ENCODE measurements at regions not wholly inside any gene's neighbourhood (a gene's known extent, or its start where the extent isn't known, plus 50 kb on each side); places are given as distances from the start of the nearest gene placed in this dataset.

GRCh38 chr17:72188801-72189200, 68.0 kb downstream of the SOX9 start:
- intact Hi-C loops (cut with DNase I, micrococcal nuclease) = no loop called here
- H3K4me1 Mint-ChIP-seq (ENCODE audit: low read depth) = no peaks in the 10 kb centered on the region
- no peak for ATAC-seq (ENCODE audit: poor library complexity)

GRCh38 chr17:72189768-72190593, 69.2 kb downstream of the SOX9 start:
- Mint-ChIP-seq H3K27me3 (no peaks in the 10 kb centered on the region), H3K36me3 (ENCODE audit: low read depth) (no peaks in the 10 kb centered on the region), H3K9me3 (peaks cover 2% of the 10 kb centered on the region), H3K4me1 (ENCODE audit: low read depth) (no peaks in the 10 kb centered on the region), H3K4me3 (no peak overlapping the region), H3K27ac (no peak overlapping the region)
- no peaks in the 10 kb centered on the region for H3K27me3 ChIP-seq (ENCODE audit: control insufficient read depth in 1 of 2, insufficient read depth in 2 of 2, low read length in 2 of 2)
- DNase-seq = no peak
- no peak for ATAC-seq (ENCODE audit: poor library complexity)
- intact Hi-C loops (cut with DNase I, micrococcal nuclease) = no loop called here
- no peak for TF ChIP-seq CTCF (IDR thresholded peaks at IDR 0.05)
- ChIA-PET CTCF (interaction anchor here (0.6 kb wide), 1 partner anchor 11 kb away, joined by 3 read pairs; no protein-coding TSS in a partner anchor), POLR2A (no interaction called here)
- peaks cover 0 to 26% of the 10 kb centered on the region in 2 experiments for H3K9me3 ChIP-seq (ENCODE audit: control insufficient read depth in 1 of 2, insufficient read depth in 1 of 2, low read length in 2 of 2)
- no peak overlapping the region for H3K27ac ChIP-seq (ENCODE audit: low read depth in 1 of 2, low read length in 2 of 2)
- no peak overlapping the region for H3K4me3 ChIP-seq (ENCODE audit: low read length)
- H3K36me3 ChIP-seq (ENCODE audit: insufficient read depth, low read length) = no peaks in the 10 kb centered on the region
- H3K4me1 ChIP-seq (ENCODE audit: insufficient read depth, low read length) = no peaks in the 10 kb centered on the region

More at GRCh38 chr17:72188801-72189200, 68.0 kb downstream of the SOX9 start:
- H3K4me3 ChIP-seq (ENCODE audit: low read length) = no peak overlapping the region
- H3K27me3 Mint-ChIP-seq = no peaks in the 10 kb centered on the region
- no peaks in the 10 kb centered on the region for H3K4me1 ChIP-seq (ENCODE audit: insufficient read depth, low read length)
- no peak overlapping the region for H3K4me3 Mint-ChIP-seq
- H3K36me3 Mint-ChIP-seq (ENCODE audit: low read depth) = no peaks in the 10 kb centered on the region
- no peak overlapping the region for H3K27ac ChIP-seq (ENCODE audit: low read depth in 1 of 2, low read length in 2 of 2)
- no peak for DNase-seq
- no peaks in the 10 kb centered on the region for H3K27me3 ChIP-seq (ENCODE audit: control insufficient read depth in 1 of 2, insufficient read depth in 2 of 2, low read length in 2 of 2)
- no peaks in the 10 kb centered on the region for H3K36me3 ChIP-seq (ENCODE audit: insufficient read depth, low read length)
- ChIA-PET CTCF (no interaction called here), POLR2A (no interaction called here)
- H3K9me3 Mint-ChIP-seq = peaks cover 2% of the 10 kb centered on the region
- TF ChIP-seq CTCF (IDR thresholded peaks at IDR 0.05) = no peak
- no peak overlapping the region for H3K27ac Mint-ChIP-seq
- peaks cover 0 to 30% of the 10 kb centered on the region in 2 experiments for H3K9me3 ChIP-seq (ENCODE audit: control insufficient read depth in 1 of 2, insufficient read depth in 1 of 2, low read length in 2 of 2)

GRCh38 chr17:72191356-72191755, 70.5 kb downstream of the SOX9 start:
- CTCF ChIA-PET = no interaction called here
- ATAC-seq (ENCODE audit: poor library complexity) = no peak
- DNase-seq = no peak

More at GRCh38 chr17:72191356-72191755, 70.5 kb downstream of the SOX9 start:
- Histone ChIP-seq H3K4me3 (ENCODE audit: low read length) (no peak overlapping the region), H3K9me3 (ENCODE audit: control insufficient read depth in 1 of 2, insufficient read depth in 1 of 2, low read length in 2 of 2) (peaks cover 0 to 26% of the 10 kb centered on the region in 2 experiments), H3K4me1 (ENCODE audit: insufficient read depth, low read length) (no peaks in the 10 kb centered on the region), H3K36me3 (ENCODE audit: insufficient read depth, low read length) (no peaks in the 10 kb centered on the region), H3K27me3 (ENCODE audit: control insufficient read depth in 1 of 2, insufficient read depth in 2 of 2, low read length in 2 of 2) (no peaks in the 10 kb centered on the region), H3K27ac (ENCODE audit: low read depth in 1 of 2, low read length in 2 of 2) (no peak overlapping the region)
- no peaks in the 10 kb centered on the region for H3K4me1 Mint-ChIP-seq (ENCODE audit: low read depth)
- no peaks in the 10 kb centered on the region for H3K27me3 Mint-ChIP-seq
- intact Hi-C loops (cut with DNase I, micrococcal nuclease) = no loop called here
- H3K9me3 Mint-ChIP-seq = peaks cover 2% of the 10 kb centered on the region
- H3K27ac Mint-ChIP-seq = no peak overlapping the region
- H3K36me3 Mint-ChIP-seq (ENCODE audit: low read depth) = no peaks in the 10 kb centered on the region
- POLR2A ChIA-PET = no interaction called here
- no peak for TF ChIP-seq CTCF (IDR thresholded peaks at IDR 0.05)
- no peak overlapping the region for H3K4me3 Mint-ChIP-seq

All from CD4-positive, alpha-beta T cell (primary cell).